Stimulated activated CD4-positive, alpha-beta T cell treated with anti-CD3 and anti-CD28 coated beads, Interleukin-2, amount 100 ng/mL, for 4 hours (primary cell): ENCODE measurements at regions not wholly inside any gene's neighbourhood (a gene's known extent, or its start where the extent isn't known, plus 50 kb on each side); places are given as distances from the start of the nearest gene placed in this dataset.

ENCODE experiments used
- DNase-seq: peaks from one replicate; pipeline ENCODE4 v3.0.0-alpha.2; 2020; ENCODE audit warnings: low read depth

- DNase-seq: no peak
Measured at GRCh38 chr3:56985460-56985859, 75.0 kb upstream of the SPATA12 start.

GRCh38 chr3:56983427-56983826 is 77.0 kb upstream of the SPATA12 start:
- no peak for DNase-seq

GRCh38 chr3:56981445-56982230 is 78.8 kb upstream of the SPATA12 start:
- DNase-seq: no peak

- peak; percentile 33 for DNase-seq
Measured at GRCh38 chr3:56980798-56981390, 79.6 kb upstream of the SPATA12 start.

- no peak for DNase-seq
Measured at GRCh38 chr3:56980243-56980642, 80.2 kb upstream of the SPATA12 start.

GRCh38 chr3:56979791-56980190 is 80.7 kb upstream of the SPATA12 start:
- DNase-seq: no peak

GRCh38 chr3:56977561-56977889 is 82.9 kb upstream of the SPATA12 start:
- no peak for DNase-seq

- DNase-seq: no peak
Measured at GRCh38 chr3:56976651-56977560, 83.6 kb upstream of the SPATA12 start.

GRCh38 chr3:56975567-56975966 is 84.9 kb upstream of the SPATA12 start:
- no peak for DNase-seq

GRCh38 chr3:56974247-56974930 is 86.1 kb upstream of the SPATA12 start:
- no peak for DNase-seq

GRCh38 chr3:56971816-56972215 is 88.6 kb upstream of the SPATA12 start:
- no peak for DNase-seq

- DNase-seq: no peak
Measured at GRCh38 chr3:56971261-56971660, 89.2 kb upstream of the SPATA12 start.

- DNase-seq: no peak
Measured at GRCh38 chr3:56970461-56970879, 90.0 kb upstream of the SPATA12 start.

GRCh38 chr3:56969851-56970250 is 90.6 kb upstream of the SPATA12 start:
- DNase-seq: no peak

GRCh38 chr3:56966509-56966908 is 94.0 kb upstream of the SPATA12 start:
- no peak for DNase-seq

- no peak for DNase-seq
Measured at GRCh38 chr3:56966104-56966503, 94.4 kb upstream of the SPATA12 start.

GRCh38 chr3:56962922-56963321 is 97.5 kb upstream of the SPATA12 start:
- DNase-seq: no peak

- DNase-seq: no peak
Measured at GRCh38 chr3:56962206-56962605, 98.3 kb upstream of the SPATA12 start.

GRCh38 chr3:56960234-56960917 is 100.1 kb upstream of the SPATA12 start:
- no peak for DNase-seq

GRCh38 chr3:56958879-56959278 is 101.6 kb upstream of the SPATA12 start:
- DNase-seq: no peak

- DNase-seq: no peak
Measured at GRCh38 chr3:56957522-56957921, 102.9 kb upstream of the SPATA12 start.

GRCh38 chr3:56956906-56957305 is 103.6 kb upstream of the SPATA12 start:
- no peak for DNase-seq
